Heart left ventricle (tissue), 16 donors: ENCODE measurements at regions not wholly inside any gene's neighbourhood (a gene's known extent, or its start where the extent isn't known, plus 50 kb on each side); places are given as distances from the start of the nearest gene placed in this dataset.
A peak's percentile ranks its signal among the peaks of the same experiment; 100 is the strongest.

Source experiments
- ATAC-seq, 4 donors: fragments of 200-7000 bp; cut with Tn5 transposase; one replicate each; pipeline ENCODE4 v1.9.1; 2020 to 2022; ENCODE audit warnings: moderate library complexity in 4 of 4, mild to moderate bottlenecking in 3 of 4, moderate number of reproducible peaks in 1 of 4
- DNase-seq, 5 donors: peaks; one replicate each; pipeline ENCODE4 v3.0.0-alpha.2; 2020
- H3K27ac ChIP-seq, 12 donors: fragments of 200-600 bp; sonication (generic) in 4 of 12; one replicate each; pipeline versions ENCODE4 v1.5.0 to v1.8.0; 2016 to 2022; ENCODE audit warnings: mild to moderate bottlenecking in 2 of 12
- H3K27me3 ChIP-seq, 9 donors: fragments of 200-600 bp; sonication (generic) in 2 of 9; one replicate each; pipeline versions ENCODE4 v1.5.1 to v1.8.0; 2016 to 2022; ENCODE audit warnings: mild to moderate bottlenecking in 3 of 9
- H3K36me3 ChIP-seq, 9 donors: fragments of 200-600 bp; sonication (generic) in 2 of 9; one replicate each; pipeline versions ENCODE4 v1.5.0 to v1.8.0; 2018 to 2022; ENCODE audit warnings: mild to moderate bottlenecking in 2 of 9
- H3K4me1 ChIP-seq, 12 donors: fragments of 200-600 bp; sonication (generic) in 4 of 12; one replicate each; pipeline versions ENCODE4 v1.5.0 to v1.8.0; 2016 to 2022; ENCODE audit warnings: mild to moderate bottlenecking in 3 of 12
- H3K4me3 ChIP-seq, 12 donors: fragments of 200-600 bp; sonication (generic) in 4 of 12; one replicate each; pipeline versions ENCODE4 v1.5.0 to v1.8.0; 2017 to 2022; ENCODE audit warnings: mild to moderate bottlenecking in 9 of 12, moderate library complexity in 4 of 12
- H3K9me3 ChIP-seq, 12 donors: fragments of 200-600 bp; sonication (generic) in 4 of 12; one replicate each; pipeline versions ENCODE4 v1.5.0 to v1.8.0; 2016 to 2022; ENCODE audit warnings: mild to moderate bottlenecking in 1 of 12
- CTCF ChIP-seq, 12 donors: fragments of 200-600 bp; sonication (generic) in 4 of 12; IDR thresholded peaks; one replicate each; pipeline versions ENCODE4 v1.5.0 to v1.8.0; 2018 to 2022; ENCODE audit warnings: antibody characterized with exemption in 12 of 12, mild to moderate bottlenecking in 5 of 12
- POLR2A ChIP-seq, 2 donors: fragments of 450-650 bp; IDR thresholded peaks; one replicate each; pipeline ENCODE4 v1.6.1; 2017; ENCODE audit warnings: antibody characterized with exemption in 2 of 2, mild to moderate bottlenecking in 2 of 2, moderate library complexity in 2 of 2
- WGBS, 4 donors: extraction: QIAGEN DNeasy Blood & Tissue Kit in 2 of 4; methylation state at CpG; one replicate each; pipeline versions ENCODE4 v1.1.5 to v1.1.7; 2013 to 2018; 5-methylcytosine and 5-hydroxymethylcytosine counted together
- intact Hi-C, 10 donors: fragments of 100-400 bp; cut with DNase I; formaldehyde crosslinking; loops; one replicate each; pipeline versions ENCODE4 v1.11.1 to v1.14.2; 2022
- donor health status: ischemic (EF 13 %, LVEDD 7.1; RV severe dilation, severe dysfunction).
- donor health status: healthy with polysubstance abuse.
- donor health status: DM: no; HTN: yes; CAD: no.
- donor health status: DM: no; HTN: no; CAD: no.
- donor health status: ischemic (EF 25% LVEDD 6.9; RV normal size, moderate dysfunction).
- donor health status: ischemic (EF 25% LVEDD 5.7; RV mildly dilated, moderate dysfunction).
- donor health status: healthy.
- donor health status: DM: yes; HTN: yes; CAD: no.
- donor health status: ischemic (EF 35%, LVEDD 5.7; RV mildly dilated, moderate dysfunction).
- donor health status: nonischemic (EF 11% LVEDD 7.7; RV severe dilation, severe dysfunction).
- donor health status: DM: yes; HTN: yes; CAD: no.
- donor health status: PGD.
- donor health status: ischemic (EF 29% LVEDD 5.4; RV normal size, mild dysfunction).
- donor health status: nonischemic (EF 23%, LVEDD 6.1; RV moderate dilation, normal function).

GRCh38 chr1:47656719-47657685, 219.2 kb downstream of the FOXD2 start:
- Histone ChIP-seq H3K4me3 (no peak overlapping the region), H3K4me1 (peaks cover 0 to 21% (median 0%) of the 10 kb centered on the region in 12 donors), H3K36me3 (no peaks in the 10 kb centered on the region), H3K27ac (peak overlapping the region in 11 of 12 donors; percentile 6 to 89 (median 46)), H3K9me3 (no peaks in the 10 kb centered on the region), H3K27me3 (peaks cover 0 to 18% (median 0%) of the 10 kb centered on the region in 9 donors)
- no peak for TF ChIP-seq POLR2A (IDR thresholded peaks at IDR 0.05)
- no peak for TF ChIP-seq CTCF (IDR thresholded peaks at IDR 0.05)
- DNase-seq, result peak in 2 of 5 donors; percentile 32 to 45
- 58 to 68% (median 61%) methylated on average over 18 of the region's 18 CpGs for WGBS, 4 donors
- ATAC-seq, result peak; percentile 47 to 74 (median 60)
- intact Hi-C loops, result no loop called here

GRCh38 chr1:47658161-47658920, 220.5 kb downstream of the FOXD2 start:
- H3K4me1 ChIP-seq, result peaks cover 0 to 19% (median 0%) of the 10 kb centered on the region in 12 donors
- DNase-seq, result peak in 1 of 5 donors; percentile 2
- no peaks in the 10 kb centered on the region for H3K9me3 ChIP-seq
- TF ChIP-seq POLR2A (IDR thresholded peaks at IDR 0.05) (no peak), CTCF (IDR thresholded peaks at IDR 0.05) (no peak)
- no peak for ATAC-seq
- peaks cover 0 to 16% (median 0%) of the 10 kb centered on the region in 9 donors for H3K27me3 ChIP-seq
- no peaks in the 10 kb centered on the region for H3K36me3 ChIP-seq
- intact Hi-C loops, result no loop called here
- 83 to 90% (median 87%) methylated on average over 9 of the region's 9 CpGs for WGBS, 4 donors
- H3K4me3 ChIP-seq, result no peak overlapping the region
- H3K27ac ChIP-seq, result no peak overlapping the region

- intact Hi-C loops, result no loop called here
- no peak for ATAC-seq
These were observed 221.3 kb downstream of the FOXD2 start for GRCh38 chr1:47659146-47659545.

More at GRCh38 chr1:47659146-47659545, 221.3 kb downstream of the FOXD2 start:
- TF ChIP-seq CTCF (IDR thresholded peaks at IDR 0.05), result no peak
- no peak for TF ChIP-seq POLR2A (IDR thresholded peaks at IDR 0.05)
- Histone ChIP-seq H3K4me1 (peaks cover 0 to 19% (median 0%) of the 10 kb centered on the region in 12 donors), H3K9me3 (no peaks in the 10 kb centered on the region), H3K4me3 (no peak overlapping the region), H3K27ac (no peak overlapping the region), H3K36me3 (no peaks in the 10 kb centered on the region), H3K27me3 (peaks cover 0 to 14% (median 0%) of the 10 kb centered on the region in 9 donors)
- WGBS, 4 donors, result 73 to 80% (median 78%) methylated on average over 6 of the region's 6 CpGs
- DNase-seq, result no peak
